Large intestine (tissue), 3 donors: ENCODE measurements at regions not wholly inside any gene's neighbourhood (a gene's known extent, or its start where the extent isn't known, plus 50 kb on each side); places are given as distances from the start of the nearest gene placed in this dataset.
"Not testable (repeated sequence)": the region's sequence is repeated elsewhere in the genome, so short reads cannot be mapped to it uniquely, and the experiment has no call there.

Experiments
- DNase-seq, 2 donors: peaks; one replicate each; pipeline versions ENCODE4 v3.0.0 to v3.0.0-alpha.2; 2013
- H3K27ac ChIP-seq: one replicate; pipeline ENCODE4 v1.5.1; 2013; ENCODE audit warnings: low read length
- H3K27me3 ChIP-seq: 2 replicates; pipeline ENCODE4 v1.6.1; 2013; ENCODE audit warnings: low read length; ENCODE audit not compliant: control insufficient read depth, insufficient read depth
- H3K36me3 ChIP-seq: 2 replicates; pipeline ENCODE4 v1.6.1; 2013; ENCODE audit warnings: low read length; ENCODE audit not compliant: control insufficient read depth, insufficient read depth
- H3K4me1 ChIP-seq: one replicate; pipeline ENCODE4 v1.6.1; 2013; ENCODE audit warnings: low read length; ENCODE audit not compliant: control insufficient read depth, insufficient read depth
- H3K4me3 ChIP-seq: one replicate; pipeline ENCODE4 v1.5.1; 2013; ENCODE audit warnings: low read length
- H3K9me3 ChIP-seq: one replicate; pipeline ENCODE4 v1.6.1; 2013; ENCODE audit warnings: mild to moderate bottlenecking, low read depth, low read length, moderate library complexity; ENCODE audit not compliant: control insufficient read depth
- WGBS: methylation state at CpG from one replicate; pipeline ENCODE4 v1.1.5; 2013; ENCODE audit warnings: low lambda C conversion rate; ENCODE audit not compliant: insufficient coverage; 5-methylcytosine and 5-hydroxymethylcytosine counted together

DNA sequence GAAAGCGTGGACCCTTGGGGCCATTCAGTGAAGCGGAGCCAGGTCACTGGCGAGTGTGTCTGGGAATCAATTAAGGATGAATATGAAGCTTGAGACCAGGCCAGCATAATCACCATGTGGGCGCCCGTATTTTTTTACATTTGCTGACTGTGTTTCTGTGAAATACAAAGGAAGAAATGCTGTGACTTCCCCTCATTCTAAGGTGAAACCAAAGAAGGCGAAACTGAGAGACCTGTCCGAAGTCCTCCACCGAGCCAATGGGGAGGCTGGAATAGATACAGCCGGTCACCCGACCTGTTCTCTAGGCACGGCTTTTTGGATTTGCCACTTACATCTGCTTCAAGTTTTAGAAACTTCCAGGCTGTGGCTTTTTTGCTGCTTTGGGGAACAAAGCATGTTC lies 59.3 kb upstream of the DRD5 start:
- not testable (repeated sequence) for H3K27me3 ChIP-seq, H3K27ac ChIP-seq, H3K36me3 ChIP-seq, DNase-seq, H3K4me3 ChIP-seq, H3K4me1 ChIP-seq, H3K9me3 ChIP-seq
- WGBS, result 88% methylated on average over 3 of the region's 11 CpGs
